ENCODE measurements at regions not wholly inside any gene's neighbourhood (a gene's known extent, or its start where the extent isn't known, plus 50 kb on each side); places are given as distances from the start of the nearest gene placed in this dataset.

DNA sequence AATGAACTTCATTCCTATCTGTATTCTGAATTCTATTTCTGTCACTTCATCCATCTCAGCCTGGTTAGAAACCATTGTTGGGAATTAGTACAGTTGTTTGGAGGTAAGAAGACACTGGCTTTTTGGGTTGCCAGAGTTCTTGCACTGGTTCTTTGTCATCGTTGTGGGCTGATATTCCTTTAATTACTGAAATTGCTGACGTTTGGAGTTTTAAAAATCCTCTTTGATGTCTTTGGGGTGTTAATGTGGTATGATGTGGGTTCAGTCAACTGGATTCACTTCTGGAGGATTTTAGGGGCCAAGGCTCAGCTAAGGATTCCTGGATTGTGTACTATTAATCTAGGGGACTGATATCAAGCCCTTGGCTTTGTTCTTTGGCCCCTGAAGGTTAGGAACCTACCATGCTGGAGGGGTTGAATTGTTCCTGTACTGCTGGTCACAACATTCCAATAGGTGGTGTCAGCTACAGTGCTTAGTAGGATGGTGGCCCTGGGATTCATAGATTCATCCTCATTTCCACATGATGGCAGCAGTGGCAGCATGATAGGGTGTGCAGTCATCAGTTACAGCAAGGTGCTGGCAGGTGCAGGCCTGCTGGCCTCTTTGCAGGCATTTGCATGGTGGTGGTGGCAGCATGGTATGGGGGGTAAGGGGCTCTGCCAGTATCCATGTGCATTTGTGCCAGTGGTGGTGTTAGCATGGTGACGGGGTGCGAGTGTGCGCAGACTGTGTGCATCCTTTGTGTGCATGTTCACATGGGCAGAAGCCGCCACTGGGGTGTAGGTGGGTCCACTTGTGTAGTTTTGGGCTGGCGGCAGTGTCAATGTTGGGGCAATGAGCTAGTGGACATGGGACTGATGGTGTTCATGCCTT, 301.3 kb downstream of the TEX13C start:
- H3K4me2 ChIP-seq (ENCODE audit: low read length) = no peak overlapping the region
- no peak overlapping the region for H3K27ac ChIP-seq (ENCODE audit: low read depth, low read length)
- no peaks in the 10 kb centered on the region for H3K36me3 ChIP-seq (ENCODE audit: control insufficient read depth, low read length)
- no peaks in the 10 kb centered on the region for H3K9me3 ChIP-seq (ENCODE audit: control insufficient read depth, insufficient read depth, low read length)
- no peak for TF ChIP-seq EZH2phosphoT487 (IDR thresholded peaks at IDR 0.05; ENCODE audit: borderline replicate concordance, low read length)
- TF ChIP-seq, protein P1, sequence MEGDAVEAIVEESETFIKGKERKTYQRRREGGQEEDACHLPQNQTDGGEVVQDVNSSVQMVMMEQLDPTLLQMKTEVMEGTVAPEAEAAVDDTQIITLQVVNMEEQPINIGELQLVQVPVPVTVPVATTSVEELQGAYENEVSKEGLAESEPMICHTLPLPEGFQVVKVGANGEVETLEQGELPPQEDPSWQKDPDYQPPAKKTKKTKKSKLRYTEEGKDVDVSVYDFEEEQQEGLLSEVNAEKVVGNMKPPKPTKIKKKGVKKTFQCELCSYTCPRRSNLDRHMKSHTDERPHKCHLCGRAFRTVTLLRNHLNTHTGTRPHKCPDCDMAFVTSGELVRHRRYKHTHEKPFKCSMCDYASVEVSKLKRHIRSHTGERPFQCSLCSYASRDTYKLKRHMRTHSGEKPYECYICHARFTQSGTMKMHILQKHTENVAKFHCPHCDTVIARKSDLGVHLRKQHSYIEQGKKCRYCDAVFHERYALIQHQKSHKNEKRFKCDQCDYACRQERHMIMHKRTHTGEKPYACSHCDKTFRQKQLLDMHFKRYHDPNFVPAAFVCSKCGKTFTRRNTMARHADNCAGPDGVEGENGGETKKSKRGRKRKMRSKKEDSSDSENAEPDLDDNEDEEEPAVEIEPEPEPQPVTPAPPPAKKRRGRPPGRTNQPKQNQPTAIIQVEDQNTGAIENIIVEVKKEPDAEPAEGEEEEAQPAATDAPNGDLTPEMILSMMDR (IDR thresholded peaks at IDR 0.05; ENCODE audit: low read depth, low read length, poor library complexity, severe bottlenecking) = no peak
- H3K4me3 ChIP-seq (ENCODE audit: low read length) = no peak overlapping the region
- H4K20me1 ChIP-seq (ENCODE audit: control insufficient read depth, insufficient read depth, low read depth, low read length) = no peaks in the 10 kb centered on the region
- H3K4me1 ChIP-seq (ENCODE audit: control insufficient read depth, low read length) = no peaks in the 10 kb centered on the region
- H3F3A ChIP-seq (ENCODE audit: control insufficient read depth, insufficient read depth) = no peaks in the 10 kb centered on the region
- no peaks in the 10 kb centered on the region for H3K79me2 ChIP-seq (ENCODE audit: control insufficient read depth, low read length)
- no peaks in the 10 kb centered on the region for H3K9me2 ChIP-seq (replicated peaks; ENCODE audit: control insufficient read depth, low read length)
- no peaks in the 10 kb centered on the region for H3K27me3 ChIP-seq (ENCODE audit: control insufficient read depth, low read length)

DNA sequence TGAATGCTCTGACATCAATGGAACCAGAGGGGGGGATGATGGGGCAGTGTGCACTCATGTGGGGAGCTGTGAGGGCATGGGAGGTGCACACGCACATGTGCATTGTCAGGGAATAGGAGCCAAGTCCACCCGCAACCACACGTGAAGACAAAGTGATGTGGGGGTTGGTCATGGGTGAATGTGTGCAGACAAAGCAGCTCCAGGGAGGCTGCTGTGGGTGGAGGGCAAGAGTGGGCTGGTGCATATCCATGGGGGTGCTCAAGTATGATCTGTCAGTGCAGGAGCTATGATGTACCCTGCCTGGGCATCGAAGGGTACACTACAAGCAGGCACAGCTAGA, 301.9 kb downstream of the TEX13C start:
- Histone ChIP-seq H3K27ac (ENCODE audit: low read depth, low read length) (no peak overlapping the region), H3K4me2 (ENCODE audit: low read length) (no peak overlapping the region), H3F3A (ENCODE audit: control insufficient read depth, insufficient read depth) (no peaks in the 10 kb centered on the region), H3K9me3 (ENCODE audit: control insufficient read depth, insufficient read depth, low read length) (no peaks in the 10 kb centered on the region), H3K36me3 (ENCODE audit: control insufficient read depth, low read length) (no peaks in the 10 kb centered on the region), H3K79me2 (ENCODE audit: control insufficient read depth, low read length) (no peaks in the 10 kb centered on the region), H3K27me3 (ENCODE audit: control insufficient read depth, low read length) (no peaks in the 10 kb centered on the region), H3K4me3 (ENCODE audit: low read length) (no peak overlapping the region), H3K9me2 (replicated peaks; ENCODE audit: control insufficient read depth, low read length) (no peaks in the 10 kb centered on the region), H3K4me1 (ENCODE audit: control insufficient read depth, low read length) (no peaks in the 10 kb centered on the region), H4K20me1 (ENCODE audit: control insufficient read depth, insufficient read depth, low read depth, low read length) (no peaks in the 10 kb centered on the region)
- TF ChIP-seq EZH2phosphoT487 (IDR thresholded peaks at IDR 0.05; ENCODE audit: borderline replicate concordance, low read length) = no peak
- TF ChIP-seq, protein P1 (IDR thresholded peaks at IDR 0.05; ENCODE audit: low read depth, low read length, poor library complexity, severe bottlenecking) = no peak

DNA sequence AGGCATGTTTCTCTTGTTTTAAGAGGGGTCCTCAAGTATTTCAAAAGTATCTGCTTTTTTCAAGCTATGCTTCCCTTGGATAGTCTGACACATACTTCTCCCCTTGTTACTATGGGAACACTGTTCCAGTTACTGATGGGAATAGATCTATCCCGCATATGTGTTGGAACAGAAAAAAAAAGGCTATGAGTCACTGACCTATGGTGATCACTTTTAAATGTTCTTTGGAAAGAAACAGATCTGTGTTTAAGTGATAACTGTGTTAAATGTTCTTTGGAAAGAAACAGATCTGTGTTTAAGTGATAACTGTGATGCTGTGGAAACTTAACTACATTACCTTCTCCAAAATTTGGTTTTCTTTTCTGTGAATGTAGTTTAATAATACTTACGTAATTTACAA, 303.2 kb downstream of the TEX13C start:
- no peak for TF ChIP-seq EZH2phosphoT487 (IDR thresholded peaks at IDR 0.05; ENCODE audit: borderline replicate concordance, low read length)
- TF ChIP-seq, protein P1 (IDR thresholded peaks at IDR 0.05; ENCODE audit: low read depth, low read length, poor library complexity, severe bottlenecking) = no peak
- H3K9me2 ChIP-seq (replicated peaks; ENCODE audit: control insufficient read depth, low read length) = no peaks in the 10 kb centered on the region
- H4K20me1 ChIP-seq (ENCODE audit: control insufficient read depth, insufficient read depth, low read depth, low read length) = no peaks in the 10 kb centered on the region
- H3K4me3 ChIP-seq (ENCODE audit: low read length) = no peak overlapping the region
- H3K27ac ChIP-seq (ENCODE audit: low read depth, low read length) = no peak overlapping the region
- H3K4me2 ChIP-seq (ENCODE audit: low read length) = no peak overlapping the region
- no peaks in the 10 kb centered on the region for H3F3A ChIP-seq (ENCODE audit: control insufficient read depth, insufficient read depth)
- H3K27me3 ChIP-seq (ENCODE audit: control insufficient read depth, low read length) = no peaks in the 10 kb centered on the region
- H3K4me1 ChIP-seq (ENCODE audit: control insufficient read depth, low read length) = peaks cover 10% of the 10 kb centered on the region
- no peaks in the 10 kb centered on the region for H3K79me2 ChIP-seq (ENCODE audit: control insufficient read depth, low read length)
- no peaks in the 10 kb centered on the region for H3K9me3 ChIP-seq (ENCODE audit: control insufficient read depth, insufficient read depth, low read length)
- H3K36me3 ChIP-seq (ENCODE audit: control insufficient read depth, low read length) = no peaks in the 10 kb centered on the region
